Activated CD4-positive, alpha-beta T cell treated with anti-CD3 and anti-CD28 coated beads for 4 hours (primary cell): ENCODE measurements at regions not wholly inside any gene's neighbourhood (a gene's known extent, or its start where the extent isn't known, plus 50 kb on each side); places are given as distances from the start of the nearest gene placed in this dataset.
"Not testable (repeated sequence)": the region's sequence is repeated elsewhere in the genome, so short reads cannot be mapped to it uniquely, and the experiment has no call there.

Experiments used
- DNase-seq, 2 donors: peaks; one replicate each; pipeline ENCODE4 v3.0.0-alpha.2; 2020

- no peak for DNase-seq
Measured at GRCh38 chr12:131561891-131562684, 148.8 kb upstream of the SFSWAP start.

DNA sequence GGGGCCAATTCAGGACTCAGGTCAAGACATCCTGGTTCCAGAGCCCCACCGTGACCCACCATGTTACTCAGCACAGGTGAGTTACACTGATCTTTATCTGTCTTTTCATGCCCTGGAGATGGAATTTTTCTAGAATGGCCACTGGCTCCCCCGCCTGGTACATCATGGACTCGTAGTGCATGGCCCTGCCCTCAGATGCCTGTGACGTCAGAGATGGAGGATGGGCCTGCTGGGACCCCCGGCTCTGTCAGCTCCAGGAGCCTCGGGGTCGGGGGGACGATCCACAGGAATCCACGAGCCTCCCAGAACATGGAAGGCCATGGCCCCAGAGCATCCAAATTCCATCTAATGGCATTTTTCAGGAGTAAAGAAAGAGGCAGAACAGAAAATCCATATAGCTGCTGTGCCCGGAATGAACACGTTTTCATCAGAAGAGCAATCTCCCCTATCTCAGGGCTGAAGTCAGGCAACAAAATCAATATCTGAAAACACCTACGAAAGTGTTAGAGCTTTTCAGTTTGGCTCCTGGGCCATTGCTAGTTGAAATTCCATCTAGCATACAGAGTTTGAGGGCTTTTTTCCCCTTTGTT is 146.7 kb upstream of the SFSWAP start:
- DNase-seq = not testable (repeated sequence)

DNA sequence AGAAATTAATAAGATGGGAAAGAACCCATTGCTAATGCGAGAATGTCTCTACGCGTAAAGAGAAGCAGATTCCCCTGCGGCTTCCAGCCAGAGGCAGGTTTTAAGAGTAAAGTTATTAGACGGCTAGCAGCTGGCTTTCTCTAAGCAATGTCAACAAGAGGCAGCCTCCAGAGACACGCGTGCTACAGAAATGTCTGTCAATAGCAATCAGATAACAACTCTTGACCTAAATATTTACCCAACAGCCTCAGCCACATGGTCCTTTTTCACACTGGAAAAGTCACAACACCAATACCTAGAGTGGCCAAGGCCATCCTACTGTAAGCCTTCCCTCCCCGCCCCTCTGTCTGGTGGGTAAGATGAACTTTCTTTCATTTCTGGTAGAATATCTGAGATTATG is 146.0 kb upstream of the SFSWAP start:
- DNase-seq = no peak

GRCh38 chr12:131565267-131566015 is 145.4 kb upstream of the SFSWAP start:
- DNase-seq = no peak

GRCh38 chr12:131568336-131568735 is 142.6 kb upstream of the SFSWAP start:
- DNase-seq = no peak

GRCh38 chr12:131570596-131570995 is 140.3 kb upstream of the SFSWAP start:
- no peak for DNase-seq

- DNase-seq = no peak
Measured at GRCh38 chr12:131571827-131572226, 139.1 kb upstream of the SFSWAP start.

DNA sequence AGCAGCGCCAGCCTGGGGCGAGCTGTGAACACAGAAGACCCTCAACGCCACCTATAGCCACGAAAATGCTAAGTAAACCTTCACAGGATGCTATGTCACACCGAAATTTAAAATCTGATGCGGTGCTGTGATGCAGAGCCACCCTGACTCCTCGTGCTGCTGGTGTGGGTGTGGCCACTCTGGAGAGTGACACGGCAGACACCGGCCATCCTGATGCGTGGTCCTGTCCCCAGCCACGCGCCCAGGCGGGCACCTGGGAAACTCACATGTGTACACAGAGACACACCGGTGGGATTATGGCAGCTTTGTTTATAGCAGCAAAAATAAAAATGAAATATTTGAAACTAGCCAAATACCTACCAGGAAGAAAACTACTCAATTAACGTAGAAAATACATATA is 138.3 kb upstream of the SFSWAP start:
- DNase-seq = no peak

DNA sequence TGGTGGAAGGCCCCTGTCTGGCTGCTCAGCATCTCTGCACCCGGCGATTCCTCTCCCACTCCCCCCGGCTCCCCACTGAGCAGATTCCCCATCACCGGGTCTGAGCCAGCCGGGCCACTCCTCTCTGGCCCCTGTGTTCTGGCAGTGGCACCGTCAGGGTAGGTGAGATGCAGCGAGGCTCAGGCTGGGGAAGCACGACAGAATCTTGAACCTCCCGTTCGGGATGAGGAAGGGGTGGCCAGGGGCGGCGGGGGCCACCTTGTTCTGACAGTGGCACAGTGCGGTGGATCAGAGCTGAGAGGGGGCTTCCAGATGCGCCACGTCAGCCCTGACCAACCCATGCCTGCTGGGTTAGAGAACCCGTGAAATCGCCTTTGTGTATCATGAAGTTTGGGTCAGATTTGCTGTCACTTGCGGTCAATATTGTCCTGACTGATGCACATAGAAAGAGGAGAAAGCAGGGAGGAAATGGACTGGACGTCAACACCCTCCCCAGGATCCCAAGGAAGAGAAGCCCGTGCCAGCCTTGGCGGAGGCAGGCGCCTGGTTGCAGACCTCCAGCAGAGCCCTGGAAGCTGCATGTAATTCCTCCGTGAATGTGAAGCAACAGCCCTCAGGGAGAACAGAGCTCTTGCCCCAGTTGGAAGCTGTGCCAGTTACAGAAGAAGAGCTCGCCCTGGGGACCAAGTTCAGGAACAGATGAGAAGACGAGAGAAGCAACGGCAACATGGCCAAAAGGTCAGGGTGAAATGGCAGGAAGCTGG is 137.1 kb upstream of the SFSWAP start:
- DNase-seq = no peak

GRCh38 chr12:131574395-131574771 is 136.5 kb upstream of the SFSWAP start:
- no peak for DNase-seq

DNA sequence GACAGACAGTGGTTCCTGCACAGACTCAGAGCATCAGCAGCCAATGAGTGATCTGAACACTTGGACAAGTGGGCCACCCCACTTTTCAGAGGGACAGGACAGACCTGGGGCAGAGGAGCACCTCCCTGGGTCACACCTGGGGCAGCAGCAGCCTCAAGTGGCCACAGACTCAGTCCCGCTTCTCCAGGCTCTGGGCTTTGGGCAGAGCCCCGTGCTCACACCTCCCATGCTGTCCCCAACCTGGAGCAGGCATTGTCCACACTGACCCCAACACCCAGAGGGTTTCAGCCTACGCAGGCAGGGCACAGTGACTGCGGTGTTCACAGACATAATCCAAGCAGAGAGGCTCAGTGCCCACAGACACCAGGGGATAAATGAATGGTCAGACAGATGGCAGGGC is 135.5 kb upstream of the SFSWAP start:
- no peak for DNase-seq

- DNase-seq = not testable (repeated sequence)
Measured at GRCh38 chr12:131576734-131577133, 134.2 kb upstream of the SFSWAP start.

GRCh38 chr12:131577766-131578165 is 133.1 kb upstream of the SFSWAP start:
- no peak for DNase-seq

DNA sequence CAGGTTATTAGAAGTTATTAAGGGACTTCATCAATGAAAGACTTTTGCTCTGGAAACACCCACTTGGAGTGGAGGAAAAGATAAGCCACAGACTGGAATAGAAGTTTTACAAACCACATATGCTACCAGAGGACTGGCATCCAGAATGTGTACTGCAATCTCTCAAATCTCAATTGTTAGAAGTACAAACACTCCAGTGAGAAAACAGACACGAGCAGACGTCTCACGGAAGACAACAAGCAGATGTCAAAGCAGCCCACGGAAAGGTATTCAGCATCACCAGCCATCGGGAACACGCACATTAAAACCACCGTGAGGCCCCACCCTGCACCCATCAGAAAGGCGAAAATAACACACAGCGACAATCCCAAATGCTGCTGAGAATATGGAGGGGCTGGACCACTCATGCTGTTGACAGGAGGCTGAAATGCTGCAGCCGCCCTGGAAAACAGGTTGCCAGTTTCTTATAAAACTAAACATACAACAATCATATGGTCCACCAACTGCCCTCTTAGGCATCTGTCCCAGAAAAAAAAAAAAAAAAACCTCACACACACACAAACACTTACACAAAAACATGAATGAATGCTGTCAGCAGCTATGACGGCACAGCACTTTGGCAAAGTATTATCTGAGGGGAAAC is 131.9 kb upstream of the SFSWAP start:
- no peak for DNase-seq

GRCh38 chr12:131583090-131583712 is 127.7 kb upstream of the SFSWAP start:
- no peak for DNase-seq

GRCh38 chr12:131586269-131586668 is 124.6 kb upstream of the SFSWAP start:
- no peak for DNase-seq

DNA sequence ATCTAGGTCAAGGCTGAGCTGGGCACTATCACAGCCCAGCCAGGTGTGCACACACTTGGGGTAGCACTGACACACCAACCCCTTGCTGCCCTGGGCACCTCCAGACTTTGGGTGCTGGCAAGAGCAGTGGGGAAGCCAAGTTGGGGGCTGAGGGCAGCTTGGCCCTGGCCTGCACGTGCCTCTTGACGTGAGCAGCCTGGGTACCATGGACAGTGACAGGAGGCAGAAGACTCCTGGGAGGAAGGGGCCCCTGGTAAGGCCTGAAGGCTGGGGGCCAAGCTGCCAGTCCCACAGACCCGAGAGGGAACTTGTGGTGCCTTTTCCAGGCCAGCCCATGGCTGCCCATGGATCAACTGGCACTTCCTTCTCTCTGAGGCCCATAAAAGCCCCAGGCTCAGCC is 124.1 kb upstream of the SFSWAP start:
- no peak for DNase-seq

GRCh38 chr12:131587565-131587964 is 123.3 kb upstream of the SFSWAP start:
- DNase-seq = no peak

GRCh38 chr12:131589221-131589897 is 121.5 kb upstream of the SFSWAP start:
- no peak for DNase-seq

DNA sequence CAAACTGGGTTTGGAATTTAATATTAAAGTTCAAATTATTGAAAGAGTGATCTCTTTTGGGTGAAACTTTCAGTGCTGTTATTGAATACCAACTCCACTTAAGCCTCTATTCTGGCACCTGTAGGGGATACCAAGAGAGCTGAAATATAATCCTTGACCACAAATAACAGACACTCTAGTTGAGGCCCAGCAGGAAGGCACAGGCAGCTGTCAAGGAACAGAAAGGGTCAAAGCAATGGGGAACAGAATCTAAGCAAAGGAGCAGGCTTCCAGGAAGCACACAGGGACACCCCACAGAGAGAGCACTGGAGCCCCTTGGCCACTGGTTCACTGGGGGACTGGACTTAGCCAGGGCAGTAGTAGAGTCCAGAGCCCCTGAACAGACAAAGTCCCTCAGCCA is 120.9 kb upstream of the SFSWAP start:
- DNase-seq = no peak

DNA sequence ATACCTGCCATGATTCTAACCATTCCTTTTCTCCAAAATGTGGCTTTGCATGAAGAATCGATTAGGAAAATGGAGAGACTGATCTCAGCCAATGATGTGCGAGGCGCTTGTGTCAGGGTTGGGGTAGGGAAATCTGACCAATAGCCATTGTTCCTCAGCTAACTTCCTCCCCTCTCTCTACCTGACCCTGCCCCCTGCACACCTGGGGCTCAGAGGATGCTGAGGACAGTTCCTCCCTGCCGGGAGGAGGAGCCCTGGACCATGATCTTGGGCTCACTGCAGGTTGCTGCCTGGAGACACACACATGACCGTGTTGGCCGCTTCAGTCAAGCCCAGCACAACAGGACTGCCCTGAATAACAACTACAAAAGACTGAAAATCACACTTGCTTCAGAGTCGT is 119.8 kb upstream of the SFSWAP start:
- DNase-seq = no peak
